ENCODE measurements at regions not wholly inside any gene's neighbourhood (a gene's known extent, or its start where the extent isn't known, plus 50 kb on each side); places are given as distances from the start of the nearest gene placed in this dataset.

DNA sequence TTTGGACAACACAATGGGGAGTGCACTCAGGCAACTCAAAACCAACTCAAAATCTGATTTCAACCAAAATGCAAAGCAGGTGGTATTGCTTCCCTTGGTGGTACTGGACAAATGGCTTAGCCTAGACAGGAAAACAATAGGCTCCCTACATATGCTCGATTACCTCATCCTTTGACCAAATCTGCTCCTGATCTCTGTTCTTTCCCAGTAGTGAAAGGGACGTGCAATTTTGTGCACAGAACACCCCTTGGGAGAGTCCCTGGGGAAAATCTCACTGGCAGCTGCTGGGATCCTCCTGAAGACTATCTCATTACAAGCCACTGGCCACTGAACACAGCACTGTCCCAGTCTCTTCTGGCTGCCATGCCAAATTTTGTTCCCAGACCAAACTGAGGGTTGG lies 149.2 kb upstream of the VSTM2A start:
- H4K20me1 ChIP-seq (replicated peaks in 1 of 2; ENCODE audit: control insufficient read depth in 1 of 2, insufficient read depth in 2 of 2, low read length in 2 of 2) = no peaks in the 10 kb centered on the region
- DNase-seq (ENCODE audit: low read depth in 1 of 2, low spot score in 2 of 2) = no peak
- ChIA-PET CTCF (ENCODE audit: partially characterized antibody) (interaction anchor here (1.1 kb wide), 1 partner anchor 152 kb away, joined by 3 read pairs; no protein-coding TSS in a partner anchor), POLR2A (ENCODE audit: partially characterized antibody) (no interaction called here)
- H3K27ac ChIP-seq (ENCODE audit: low read depth, low read length) = no peak overlapping the region
- H2BK20ac ChIP-seq (ENCODE audit: low read length) = no peak overlapping the region
- no peak overlapping the region for H4K91ac ChIP-seq (replicated peaks; ENCODE audit: insufficient read length, low read length)
- H3K14ac ChIP-seq (ENCODE audit: insufficient read length) = no peak overlapping the region
- H4K5ac ChIP-seq (ENCODE audit: insufficient read length, low read depth, low read length) = no peak overlapping the region
- H2BK15ac ChIP-seq (ENCODE audit: low read length) = no peak overlapping the region
- no peak overlapping the region for H3K23ac ChIP-seq (ENCODE audit: insufficient read length)
- no peak overlapping the region for H2BK120ac ChIP-seq (replicated peaks; ENCODE audit: low read depth, low read length)
- H3K79me2 ChIP-seq (ENCODE audit: control insufficient read depth in 1 of 2, insufficient read depth in 2 of 2, low read length in 2 of 2) = no peaks in the 10 kb centered on the region
- no peak overlapping the region for H3K9ac ChIP-seq (replicated peaks in 1 of 4; ENCODE audit: extremely low read depth in 1 of 4, low read depth in 3 of 4, low read length in 3 of 4)
- H3K9me3 ChIP-seq (ENCODE audit: insufficient read depth in 2 of 2, low read depth in 1 of 2, low read length in 1 of 2) = peaks cover 8 to 12% of the 10 kb centered on the region in 2 experiments; a peak in 3 of 4 replicates
- no peak overlapping the region for H3K56ac ChIP-seq (replicated peaks; ENCODE audit: insufficient read length, low read depth, low read length)
- H3K18ac ChIP-seq (ENCODE audit: extremely low read depth, low read length) = no peak overlapping the region
- WGBS, 2 experiments (ENCODE audit: extremely low coverage in 1 of 2, insufficient coverage in 1 of 2, insufficient read length in 1 of 2, insufficient replicate concordance in 2 of 2, low coverage in 1 of 2, low lambda C conversion rate in 2 of 2, missing lambda C conversion rate in 1 of 2) = 91% methylated on average over 2 of the region's 2 CpGs; no CpG with 5 or more reads in 1 of the 2 experiments
- no peak for FAIRE-seq
- peaks cover 0 to 2% (median 0%) of the 10 kb centered on the region in 4 experiments; a peak in 1 of 8 replicates for H3K36me3 ChIP-seq (ENCODE audit: control insufficient read depth in 2 of 4, insufficient read depth in 4 of 4, low read length in 3 of 4)
- no peak overlapping the region for H2AFZ ChIP-seq (ENCODE audit: low read length)
- no peaks in the 10 kb centered on the region for H3K4me1 ChIP-seq (replicated peaks in 1 of 4; ENCODE audit: control insufficient read depth in 3 of 4, insufficient read depth in 4 of 4, low read length in 3 of 4)
- H3K23me2 ChIP-seq (ENCODE audit: low read depth, low read length) = no peaks in the 10 kb centered on the region
- H3K4ac ChIP-seq (replicated peaks; ENCODE audit: insufficient read length, low read depth, low read length) = no peak overlapping the region
- no peaks in the 10 kb centered on the region for H3K27me3 ChIP-seq (replicated peaks in 1 of 4; ENCODE audit: control insufficient read depth in 3 of 4, extremely low read depth in 1 of 4, insufficient read depth in 3 of 4, low read length in 3 of 4)
- H3K4me3 ChIP-seq (ENCODE audit: extremely low read depth in 1 of 4, insufficient read depth in 2 of 4, low read depth in 3 of 4, low read length in 4 of 4) = no peak overlapping the region
- no peaks in the 10 kb centered on the region for H3K79me1 ChIP-seq (ENCODE audit: low read depth, low read length)
- H4K8ac ChIP-seq (ENCODE audit: extremely low read depth, insufficient read depth, low read length) = no peak overlapping the region
- no peak overlapping the region for H2AK5ac ChIP-seq (ENCODE audit: low read depth, low read length)
- H2BK12ac ChIP-seq (ENCODE audit: low read depth, low read length) = no peak overlapping the region
- no peak overlapping the region for H3K4me2 ChIP-seq (ENCODE audit: insufficient read depth in 1 of 2, low read depth in 2 of 2, low read length in 2 of 2)
- H2BK5ac ChIP-seq (ENCODE audit: low read depth, low read length) = no peak overlapping the region
- TF ChIP-seq GABPA (IDR thresholded peaks at IDR 0.05; ENCODE audit: borderline replicate concordance, insufficient read depth, low read length) = no peak
- TF ChIP-seq CEBPB (IDR thresholded peaks at IDR 0.05; ENCODE audit: low read depth, low read length) = no peak
- no peak for TF ChIP-seq TBP (IDR thresholded peaks at IDR 0.05; ENCODE audit: low read depth, low read length)
- TF ChIP-seq SRF (IDR thresholded peaks at IDR 0.05; ENCODE audit: low read depth, low read length) = no peak
- TF ChIP-seq SP1 (IDR thresholded peaks at IDR 0.05; ENCODE audit: low read depth, low read length) = no peak
- TF ChIP-seq, protein P1, sequence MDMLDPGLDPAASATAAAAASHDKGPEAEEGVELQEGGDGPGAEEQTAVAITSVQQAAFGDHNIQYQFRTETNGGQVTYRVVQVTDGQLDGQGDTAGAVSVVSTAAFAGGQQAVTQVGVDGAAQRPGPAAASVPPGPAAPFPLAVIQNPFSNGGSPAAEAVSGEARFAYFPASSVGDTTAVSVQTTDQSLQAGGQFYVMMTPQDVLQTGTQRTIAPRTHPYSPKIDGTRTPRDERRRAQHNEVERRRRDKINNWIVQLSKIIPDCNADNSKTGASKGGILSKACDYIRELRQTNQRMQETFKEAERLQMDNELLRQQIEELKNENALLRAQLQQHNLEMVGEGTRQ (IDR thresholded peaks at IDR 0.05; ENCODE audit: low read length) = no peak
- no peak for TF ChIP-seq GTF2F1 (IDR thresholded peaks at IDR 0.05; ENCODE audit: borderline replicate concordance, low read depth, low read length)
- no peak for TF ChIP-seq ZNF274 (IDR thresholded peaks at IDR 0.05; ENCODE audit: borderline replicate concordance, extremely low read depth, low read length)
- TF ChIP-seq, protein P2, sequence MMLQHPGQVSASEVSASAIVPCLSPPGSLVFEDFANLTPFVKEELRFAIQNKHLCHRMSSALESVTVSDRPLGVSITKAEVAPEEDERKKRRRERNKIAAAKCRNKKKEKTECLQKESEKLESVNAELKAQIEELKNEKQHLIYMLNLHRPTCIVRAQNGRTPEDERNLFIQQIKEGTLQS (IDR thresholded peaks at IDR 0.05; ENCODE audit: insufficient read depth, low read depth, low read length) = no peak
- no peak for TF ChIP-seq CHD2 (IDR thresholded peaks at IDR 0.05; ENCODE audit: low read length)
- no peak for TF ChIP-seq EGR1 (IDR thresholded peaks at IDR 0.05; ENCODE audit: borderline replicate concordance, low read depth, low read length)
- TF ChIP-seq POLR2A (IDR thresholded peaks at IDR 0.05; ENCODE audit: control extremely low read depth in 1 of 2, low read depth in 2 of 2, low read length in 2 of 2) = no peak
- TF ChIP-seq ASH2L (IDR thresholded peaks at IDR 0.05; ENCODE audit: low read length) = no peak
- TF ChIP-seq RXRA (IDR thresholded peaks at IDR 0.05; ENCODE audit: insufficient read depth, low read depth, low read length) = no peak

Data from H1 (cell line).